NCI-H526 treated with DMSO at 0.1 percent for 48 hours (cell line): ENCODE measurements at regions not wholly inside any gene's neighbourhood (a gene's known extent, or its start where the extent isn't known, plus 50 kb on each side); places are given as distances from the start of the nearest gene placed in this dataset.

Source experiments
- DNase-seq: peaks from one replicate; lab custom pipeline; 2025; lab: John Stamatoyannopoulos, UW

- DNase-seq, result no peak
These were observed 51.0 kb downstream of the FAT4 start for GRCh38 chr4:125365731-125366130.

DNA sequence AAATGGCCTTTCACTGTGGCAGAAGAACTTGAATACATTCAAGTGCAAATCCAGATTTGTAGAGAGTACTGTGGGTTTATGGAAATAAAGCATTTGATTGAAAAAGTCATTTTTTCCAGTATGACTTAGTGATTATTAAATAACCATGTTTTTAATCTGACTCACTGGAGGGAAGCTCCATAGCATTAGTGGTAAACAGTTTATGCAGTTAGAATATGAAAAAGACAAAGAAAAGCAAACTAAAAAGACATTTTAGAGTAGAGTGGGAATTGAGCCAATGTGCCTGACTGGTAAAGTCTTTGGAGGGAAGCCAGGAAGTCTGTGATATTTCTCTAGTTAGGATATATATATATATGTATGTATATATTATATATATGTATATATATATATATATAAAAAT lies 53.4 kb downstream of the FAT4 start:
- no peak for DNase-seq

DNA sequence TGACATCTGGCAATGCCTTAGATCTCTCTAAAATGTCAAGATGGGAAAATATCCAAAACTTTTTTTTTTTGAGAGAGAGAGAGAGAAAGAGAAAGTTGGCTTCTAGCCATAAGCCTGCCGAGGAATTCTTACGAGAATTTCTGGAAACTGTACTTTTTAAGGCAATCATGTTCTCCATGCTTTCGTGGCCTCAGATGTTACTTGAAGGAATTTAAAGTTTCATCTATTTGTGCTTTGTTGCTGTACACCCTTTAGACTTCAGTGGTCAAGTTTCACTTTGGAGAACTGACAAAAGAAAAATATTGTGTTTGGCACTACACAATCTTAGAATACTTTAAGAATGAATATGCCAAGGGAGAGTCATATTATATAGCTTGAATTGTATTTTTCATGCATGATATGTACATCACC lies 53.9 kb downstream of the FAT4 start:
- no peak for DNase-seq

DNA sequence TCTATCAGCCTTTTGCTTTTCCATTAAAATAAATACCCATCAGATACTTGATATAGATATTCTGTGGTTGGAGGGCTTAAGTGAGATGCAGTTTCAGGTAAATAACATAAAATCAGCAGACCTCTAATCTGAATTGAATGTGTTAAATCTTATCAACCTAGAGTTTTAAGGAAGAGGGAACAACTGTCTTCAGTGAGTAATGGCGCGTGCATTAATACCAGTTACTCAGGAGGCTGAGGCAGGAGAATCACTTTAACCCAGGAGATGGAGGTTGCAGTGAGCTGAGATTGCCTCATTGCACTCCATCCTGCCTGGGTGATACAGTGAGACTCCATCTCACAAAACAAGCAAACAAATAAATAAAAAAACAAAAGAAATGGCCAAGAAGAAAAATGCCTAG lies 54.3 kb downstream of the FAT4 start:
- DNase-seq, result no peak

- no peak for DNase-seq
These were observed 55.7 kb downstream of the FAT4 start for GRCh38 chr4:125370478-125370877.

- DNase-seq, result no peak
These were observed 68.2 kb downstream of the FAT4 start for GRCh38 chr4:125382995-125383394.

GRCh38 chr4:125387770-125388169 lies 73.0 kb downstream of the FAT4 start:
- DNase-seq, result no peak

- no peak for DNase-seq
These were observed 73.9 kb downstream of the FAT4 start for GRCh38 chr4:125388613-125389012.

DNA sequence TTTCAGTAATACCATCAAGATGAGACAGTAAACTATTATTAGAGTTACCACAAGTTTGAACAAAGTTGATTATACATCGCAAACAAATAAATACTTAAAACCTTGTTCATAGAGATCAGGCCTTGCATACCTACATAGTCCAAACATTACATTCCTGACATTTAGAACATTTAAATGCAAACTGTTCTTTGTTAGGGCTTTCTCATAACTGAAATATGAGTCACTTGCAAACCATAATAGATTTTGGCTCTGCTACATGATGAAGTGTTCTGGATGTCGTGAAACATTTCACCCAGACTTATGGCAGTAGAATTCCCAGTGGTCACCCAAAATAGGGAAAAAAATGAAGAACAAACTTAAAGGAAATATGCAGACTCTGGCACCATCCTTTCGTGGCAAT lies 75.0 kb downstream of the FAT4 start:
- DNase-seq, result no peak

GRCh38 chr4:125390126-125390525 lies 75.4 kb downstream of the FAT4 start:
- DNase-seq, result no peak

GRCh38 chr4:125390727-125391126 lies 76.0 kb downstream of the FAT4 start:
- no peak for DNase-seq

DNA sequence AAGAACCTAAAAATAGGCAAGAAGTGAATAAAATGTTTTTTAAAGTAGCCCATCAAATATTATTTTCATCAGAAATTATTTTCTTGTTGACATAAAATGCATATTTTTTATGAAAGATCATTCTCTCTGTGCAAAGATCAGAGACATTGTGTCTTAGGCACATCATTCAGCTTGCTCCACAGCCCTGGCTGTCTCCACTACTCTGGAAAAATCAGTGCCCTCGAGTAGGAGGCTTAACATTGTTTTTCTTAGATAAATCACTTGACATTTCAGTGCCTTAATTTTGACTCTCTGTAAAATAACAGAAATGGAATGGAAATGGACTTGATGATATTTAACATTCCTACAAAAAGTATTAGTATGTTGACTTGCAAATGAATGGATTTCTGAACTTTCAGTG lies 77.9 kb downstream of the FAT4 start:
- DNase-seq, result no peak

GRCh38 chr4:125393825-125394224 lies 79.1 kb downstream of the FAT4 start:
- no peak for DNase-seq

GRCh38 chr4:125397226-125397625 lies 82.5 kb downstream of the FAT4 start:
- DNase-seq, result no peak

- no peak for DNase-seq
These were observed 83.7 kb downstream of the FAT4 start for GRCh38 chr4:125398263-125399002.

DNA sequence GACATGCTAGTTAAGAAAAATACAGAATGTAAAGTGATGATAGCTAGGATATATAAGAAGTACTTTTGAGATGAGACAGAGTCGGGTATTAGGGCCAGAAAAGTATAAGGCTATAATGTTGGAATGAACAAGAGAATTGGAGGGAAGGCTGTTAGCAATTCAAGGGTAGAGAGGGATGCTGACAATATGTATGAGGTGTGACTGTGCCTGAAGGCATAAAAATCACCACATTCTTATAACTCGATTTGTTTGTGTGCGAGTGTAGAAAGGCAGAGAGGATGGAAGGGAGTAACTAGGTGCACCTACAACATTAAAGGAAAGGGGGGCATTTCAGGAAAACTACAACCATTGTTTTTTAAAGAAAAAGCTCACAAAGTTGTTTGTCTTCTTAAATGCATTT lies 86.0 kb downstream of the FAT4 start:
- no peak for DNase-seq

DNA sequence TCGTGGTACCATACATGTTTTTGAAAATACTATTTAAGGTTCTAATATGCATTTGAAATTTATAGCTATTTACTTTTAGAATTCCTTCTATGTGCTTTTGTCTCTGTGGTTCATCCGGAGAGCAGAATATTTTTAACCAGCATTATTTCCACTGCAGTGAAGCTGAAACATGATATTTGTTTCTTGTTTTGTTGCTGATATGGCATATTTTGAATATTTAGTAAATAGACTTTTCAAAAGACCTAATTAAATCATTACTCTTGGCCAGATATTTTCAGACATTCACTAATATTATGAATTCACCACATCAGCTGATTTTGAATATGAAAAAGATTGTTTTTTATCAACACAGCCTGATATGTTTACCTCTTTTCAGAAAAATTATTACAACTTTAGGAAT lies 87.0 kb downstream of the FAT4 start:
- no peak for DNase-seq

DNA sequence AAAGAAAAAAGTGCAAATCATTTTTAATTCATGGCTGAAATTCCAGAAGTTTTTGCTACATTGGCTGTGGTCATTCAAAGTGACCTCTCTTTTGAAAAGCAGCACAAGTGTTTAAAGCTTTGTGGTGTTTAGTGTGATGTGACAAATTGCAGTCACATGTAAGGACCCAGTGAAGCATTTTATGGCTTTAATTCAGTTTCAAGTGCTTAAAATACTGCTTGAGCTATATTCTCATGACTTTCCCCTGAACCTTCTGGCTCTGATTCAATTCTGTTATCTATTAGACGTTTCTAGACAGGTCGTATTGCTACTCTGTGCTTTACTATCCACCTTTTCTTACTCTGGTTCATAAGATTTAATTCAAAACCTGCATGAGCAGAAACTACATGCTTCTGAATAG lies 105.8 kb downstream of the FAT4 start:
- DNase-seq, result no peak

DNA sequence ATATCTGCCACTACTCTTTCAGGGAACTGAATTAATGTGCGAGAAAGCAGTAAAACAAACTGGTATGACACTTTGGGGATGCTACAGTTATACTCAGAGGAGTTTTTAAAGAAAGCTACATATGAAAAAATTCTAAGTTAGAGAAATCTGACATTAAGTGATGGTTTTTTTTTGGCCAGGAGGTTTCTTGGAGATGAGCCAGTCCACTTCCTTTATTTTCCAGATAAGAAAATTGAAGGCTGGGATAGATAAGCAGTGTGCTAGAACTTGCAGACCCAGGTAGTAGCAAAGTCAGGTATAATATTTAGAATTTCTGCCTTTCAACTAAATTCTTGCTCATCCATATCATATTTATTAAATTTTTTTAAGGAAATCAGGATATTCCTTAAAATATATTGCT lies 106.8 kb downstream of the FAT4 start:
- DNase-seq, result no peak

DNA sequence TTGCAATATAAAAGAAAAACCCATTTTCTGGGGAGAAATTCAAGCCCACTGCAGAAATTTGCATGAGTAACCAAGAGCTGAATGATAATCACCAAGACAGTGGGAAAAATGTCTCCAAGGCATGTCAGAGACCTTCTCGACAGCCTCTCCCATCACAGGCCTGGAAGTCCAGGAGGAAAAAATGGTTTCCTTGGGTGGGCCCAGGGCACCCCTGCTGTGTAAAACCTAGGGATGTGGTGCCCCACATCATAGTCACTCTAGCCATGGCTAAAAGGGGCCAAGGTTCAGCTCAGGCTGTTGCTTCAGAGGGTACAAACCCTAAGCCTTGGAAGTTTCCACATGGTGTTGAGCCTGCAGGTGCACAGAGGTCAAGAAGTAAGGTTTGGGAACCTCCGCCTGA lies 108.4 kb downstream of the FAT4 start:
- no peak for DNase-seq

DNA sequence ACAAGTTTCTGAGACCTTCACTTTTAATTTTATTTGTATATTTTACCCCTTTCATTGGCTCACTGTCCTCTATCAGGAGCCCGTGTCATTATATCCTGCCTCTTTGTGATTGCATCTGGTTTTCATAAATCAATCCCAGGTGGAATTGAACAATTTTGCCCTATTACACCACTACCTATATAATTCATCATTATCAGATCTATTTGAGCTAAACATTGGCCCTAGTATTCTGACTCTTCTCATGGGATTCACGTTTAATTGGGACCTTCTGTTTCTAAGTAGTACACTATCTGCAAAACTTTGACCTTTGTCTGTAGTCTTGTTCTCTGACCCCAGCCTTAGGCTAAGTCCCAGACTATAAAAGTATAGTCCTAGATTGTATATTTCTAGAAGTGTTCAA lies 114.1 kb downstream of the FAT4 start:
- no peak for DNase-seq

DNA sequence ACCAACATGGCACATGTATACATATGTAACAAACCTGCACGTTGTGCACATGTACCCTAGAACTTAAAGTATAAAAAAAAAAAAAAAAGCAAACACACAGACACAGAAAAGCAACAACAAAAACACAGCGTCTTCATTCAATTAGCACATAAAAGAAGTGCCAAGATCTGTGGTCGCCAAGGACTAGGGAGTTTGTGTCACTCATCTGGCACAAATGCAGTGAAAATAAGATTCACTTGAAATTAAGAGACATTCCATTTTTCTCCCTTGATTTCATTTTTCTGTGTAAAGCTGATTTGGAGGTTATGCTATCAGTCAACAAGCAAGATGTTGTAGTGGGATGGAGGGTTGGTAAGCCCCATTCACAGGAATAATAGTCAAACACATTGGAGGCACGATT lies 115.3 kb downstream of the FAT4 start:
- DNase-seq, result no peak

- DNase-seq, result no peak
These were observed 117.3 kb downstream of the FAT4 start for GRCh38 chr4:125432078-125432477.

- no peak for DNase-seq
These were observed 118.7 kb downstream of the FAT4 start for GRCh38 chr4:125433453-125433852.

DNA sequence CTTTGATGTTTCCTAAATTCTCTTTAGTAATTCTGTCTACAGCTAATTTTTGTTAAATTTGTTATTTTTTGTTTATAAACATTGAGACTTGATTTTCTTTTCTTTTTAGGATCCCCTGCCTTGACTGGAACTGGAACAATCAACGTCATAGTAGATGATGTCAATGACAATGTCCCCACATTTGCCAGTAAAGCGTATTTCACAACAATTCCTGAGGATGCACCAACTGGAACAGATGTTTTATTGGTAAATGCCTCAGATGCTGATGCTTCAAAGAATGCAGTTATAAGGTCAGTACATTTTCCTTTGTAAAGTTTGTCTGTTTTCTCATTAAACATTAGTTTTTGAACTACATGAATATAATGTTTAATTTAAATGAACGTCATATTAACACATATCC lies 119.4 kb downstream of the FAT4 start:
- DNase-seq, result no peak
